ENCODE measurements at regions not wholly inside any gene's neighbourhood (a gene's known extent, or its start where the extent isn't known, plus 50 kb on each side); places are given as distances from the start of the nearest gene placed in this dataset.

DNA sequence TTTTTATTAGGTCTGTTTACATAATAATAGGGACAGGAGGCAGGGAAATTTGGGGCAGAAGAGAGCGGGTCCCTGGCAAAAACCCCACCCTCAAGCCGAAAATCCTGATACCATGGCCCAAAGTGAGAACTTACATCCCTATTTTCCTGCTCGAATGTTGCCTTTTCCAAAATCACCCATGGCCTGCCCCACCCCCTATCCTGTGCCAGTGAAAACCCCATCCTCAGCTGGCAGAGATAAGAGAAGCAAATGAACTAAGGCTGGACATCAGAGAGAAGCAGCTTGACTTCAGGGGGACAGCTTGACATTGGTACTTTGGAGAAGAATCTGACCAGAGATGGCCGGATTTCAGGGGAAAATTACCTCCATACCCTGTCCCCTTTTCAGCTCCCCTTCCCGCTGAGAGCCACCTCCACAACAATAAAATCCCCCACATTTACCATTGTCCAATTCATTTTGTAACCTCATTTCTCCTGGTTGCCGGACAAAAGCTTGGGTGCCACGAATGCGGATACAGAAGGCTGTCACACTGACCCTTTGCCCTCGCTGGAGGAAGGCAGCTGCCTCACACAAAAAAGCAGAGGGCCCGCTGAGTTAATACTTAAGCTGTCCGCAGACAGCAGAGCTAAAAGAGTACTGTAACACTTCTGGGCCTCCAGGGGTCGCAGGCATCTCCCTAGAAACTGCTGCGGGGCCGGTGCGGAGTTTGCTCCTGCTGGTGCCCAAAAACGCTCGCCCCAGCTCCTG is 196.2 kb downstream of the SNCA start:
- TF ChIP-seq, protein P1, sequence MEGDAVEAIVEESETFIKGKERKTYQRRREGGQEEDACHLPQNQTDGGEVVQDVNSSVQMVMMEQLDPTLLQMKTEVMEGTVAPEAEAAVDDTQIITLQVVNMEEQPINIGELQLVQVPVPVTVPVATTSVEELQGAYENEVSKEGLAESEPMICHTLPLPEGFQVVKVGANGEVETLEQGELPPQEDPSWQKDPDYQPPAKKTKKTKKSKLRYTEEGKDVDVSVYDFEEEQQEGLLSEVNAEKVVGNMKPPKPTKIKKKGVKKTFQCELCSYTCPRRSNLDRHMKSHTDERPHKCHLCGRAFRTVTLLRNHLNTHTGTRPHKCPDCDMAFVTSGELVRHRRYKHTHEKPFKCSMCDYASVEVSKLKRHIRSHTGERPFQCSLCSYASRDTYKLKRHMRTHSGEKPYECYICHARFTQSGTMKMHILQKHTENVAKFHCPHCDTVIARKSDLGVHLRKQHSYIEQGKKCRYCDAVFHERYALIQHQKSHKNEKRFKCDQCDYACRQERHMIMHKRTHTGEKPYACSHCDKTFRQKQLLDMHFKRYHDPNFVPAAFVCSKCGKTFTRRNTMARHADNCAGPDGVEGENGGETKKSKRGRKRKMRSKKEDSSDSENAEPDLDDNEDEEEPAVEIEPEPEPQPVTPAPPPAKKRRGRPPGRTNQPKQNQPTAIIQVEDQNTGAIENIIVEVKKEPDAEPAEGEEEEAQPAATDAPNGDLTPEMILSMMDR (IDR thresholded peaks at IDR 0.05): no peak
- TF ChIP-seq POLR2A (IDR thresholded peaks at IDR 0.05): no peak

All from prostate gland (tissue), 2 donors.